MM.1S (cell line): ENCODE measurements at regions not wholly inside any gene's neighbourhood (a gene's known extent, or its start where the extent isn't known, plus 50 kb on each side); places are given as distances from the start of the nearest gene placed in this dataset.

Source experiments
- DNase-seq: peaks from one replicate; pipeline ENCODE4 v3.0.0-alpha.2; 2015
- H2AFZ ChIP-seq: fragments of 300-600 bp; sonication (generic); 2 replicates; pipeline ENCODE4 v1.6.0; 2016; ENCODE audit warnings: antibody characterized with exemption, low read length
- H3F3A ChIP-seq: fragments of 300-600 bp; sonication (generic); 2 replicates; pipeline ENCODE4 v1.6.1; 2016; ENCODE audit warnings: mild to moderate bottlenecking, antibody characterized with exemption, low read length, moderate library complexity, mixed read lengths; ENCODE audit not compliant: insufficient read depth
- H3K27ac ChIP-seq: fragments of 300-600 bp; sonication (generic); 2 replicates; pipeline ENCODE4 v1.5.1; 2016; ENCODE audit warnings: mild to moderate bottlenecking, low read length
- H3K27me3 ChIP-seq: fragments of 300-600 bp; sonication (generic); replicated peaks from 2 replicates; pipeline ENCODE4 v1.6.0; 2016; ENCODE audit warnings: low read length; ENCODE audit not compliant: insufficient read depth
- H3K36me3 ChIP-seq: fragments of 300-600 bp; sonication (generic); replicated peaks from 2 replicates; pipeline ENCODE4 v1.6.1; 2016; ENCODE audit warnings: mild to moderate bottlenecking, low read length, mixed read lengths; ENCODE audit not compliant: insufficient read depth
- H3K4me1 ChIP-seq: fragments of 300-600 bp; sonication (generic); 2 replicates; pipeline ENCODE4 v1.6.1; 2016; ENCODE audit warnings: low read length, mixed read lengths
- H3K4me2 ChIP-seq: fragments of 300-600 bp; sonication (generic); 2 replicates; pipeline ENCODE4 v1.6.0; 2016; ENCODE audit warnings: low read depth, low read length
- H3K4me3 ChIP-seq: fragments of 300-600 bp; sonication (generic); 2 replicates; pipeline ENCODE4 v1.5.1; 2016; ENCODE audit warnings: low read length, mixed read lengths
- H3K79me2 ChIP-seq: fragments of 300-600 bp; sonication (generic); 2 replicates; pipeline ENCODE4 v1.6.1; 2016; ENCODE audit warnings: mixed run types, low read length, mixed read lengths
- H3K9ac ChIP-seq: fragments of 300-600 bp; sonication (generic); 2 replicates; pipeline ENCODE4 v1.6.1; 2016; ENCODE audit warnings: low read length, mixed read lengths
- H3K9me2 ChIP-seq: fragments of 300-600 bp; sonication (generic); replicated peaks from 2 replicates; pipeline ENCODE4 v1.6.1; 2016; ENCODE audit warnings: mild to moderate bottlenecking, low read length, mixed read lengths; ENCODE audit not compliant: insufficient read depth
- H3K9me3 ChIP-seq: fragments of 300-600 bp; sonication (generic); replicated peaks from 2 replicates; pipeline ENCODE4 v1.6.1; 2016; ENCODE audit warnings: mild to moderate bottlenecking, low read length, mixed read lengths; ENCODE audit not compliant: insufficient read depth
- H4K20me1 ChIP-seq: fragments of 300-600 bp; sonication (generic); 2 replicates; pipeline ENCODE4 v1.6.1; 2016; ENCODE audit warnings: mild to moderate bottlenecking, low read length, moderate library complexity, mixed read lengths; ENCODE audit not compliant: insufficient read depth
- EZH2 ChIP-seq: fragments of 300-600 bp; sonication (generic); optimal IDR thresholded peaks from 2 replicates; pipeline ENCODE3; 2017; ENCODE audit warnings: low read depth, mild to moderate bottlenecking, antibody characterized with exemption, low read length, mixed read lengths
- EZH2phosphoT487 ChIP-seq: fragments of 300-600 bp; sonication (generic); IDR thresholded peaks from 2 replicates; pipeline ENCODE4 v1.6.1; 2018; ENCODE audit warnings: antibody characterized with exemption, low read length
- TF ChIP-seq, protein P1 (sequence below): fragments of 300-600 bp; sonication (generic); IDR thresholded peaks from 2 replicates; pipeline ENCODE4 v1.5.1; 2016; ENCODE audit warnings: antibody characterized with exemption, low read length, mixed read lengths

DNA sequence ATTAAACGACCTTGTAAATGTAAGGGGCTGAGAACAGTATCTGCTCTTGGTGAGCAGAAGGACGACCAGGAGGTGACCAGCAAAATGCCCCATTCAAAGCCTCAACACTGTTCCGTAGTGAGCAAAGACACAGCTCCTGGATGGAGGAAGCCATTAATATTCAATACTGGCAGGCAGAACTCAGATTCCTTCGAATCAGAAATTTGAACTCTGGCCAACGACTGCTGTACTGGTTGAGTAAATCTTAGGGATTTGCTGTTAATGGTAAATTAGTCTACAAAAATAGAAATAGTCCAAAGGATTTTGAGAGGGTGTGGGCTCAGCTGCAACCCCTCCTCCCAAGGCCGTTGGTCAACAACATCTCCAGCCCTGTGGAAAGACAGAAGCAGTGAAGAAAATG, 130.5 kb upstream of the PFKP start:
- H3K4me1 ChIP-seq, result no peaks in the 10 kb centered on the region
- H3K27ac ChIP-seq, result no peak overlapping the region
- no peak overlapping the region for H3K9ac ChIP-seq
- no peak overlapping the region for H3K4me2 ChIP-seq
- H4K20me1 ChIP-seq, result no peaks in the 10 kb centered on the region
- no peaks in the 10 kb centered on the region for H3K9me3 ChIP-seq
- H3K4me3 ChIP-seq, result no peak overlapping the region
- H3K79me2 ChIP-seq, result no peaks in the 10 kb centered on the region
- H3K9me2 ChIP-seq, result no peaks in the 10 kb centered on the region
- no peak for TF ChIP-seq EZH2phosphoT487
- TF ChIP-seq EZH2, result no peak
- TF ChIP-seq, protein P1, sequence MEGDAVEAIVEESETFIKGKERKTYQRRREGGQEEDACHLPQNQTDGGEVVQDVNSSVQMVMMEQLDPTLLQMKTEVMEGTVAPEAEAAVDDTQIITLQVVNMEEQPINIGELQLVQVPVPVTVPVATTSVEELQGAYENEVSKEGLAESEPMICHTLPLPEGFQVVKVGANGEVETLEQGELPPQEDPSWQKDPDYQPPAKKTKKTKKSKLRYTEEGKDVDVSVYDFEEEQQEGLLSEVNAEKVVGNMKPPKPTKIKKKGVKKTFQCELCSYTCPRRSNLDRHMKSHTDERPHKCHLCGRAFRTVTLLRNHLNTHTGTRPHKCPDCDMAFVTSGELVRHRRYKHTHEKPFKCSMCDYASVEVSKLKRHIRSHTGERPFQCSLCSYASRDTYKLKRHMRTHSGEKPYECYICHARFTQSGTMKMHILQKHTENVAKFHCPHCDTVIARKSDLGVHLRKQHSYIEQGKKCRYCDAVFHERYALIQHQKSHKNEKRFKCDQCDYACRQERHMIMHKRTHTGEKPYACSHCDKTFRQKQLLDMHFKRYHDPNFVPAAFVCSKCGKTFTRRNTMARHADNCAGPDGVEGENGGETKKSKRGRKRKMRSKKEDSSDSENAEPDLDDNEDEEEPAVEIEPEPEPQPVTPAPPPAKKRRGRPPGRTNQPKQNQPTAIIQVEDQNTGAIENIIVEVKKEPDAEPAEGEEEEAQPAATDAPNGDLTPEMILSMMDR, result no peak
- H3K36me3 ChIP-seq, result no peaks in the 10 kb centered on the region
- no peak for DNase-seq
- H2AFZ ChIP-seq, result no peak overlapping the region
- no peaks in the 10 kb centered on the region for H3K27me3 ChIP-seq
- no peaks in the 10 kb centered on the region for H3F3A ChIP-seq

DNA sequence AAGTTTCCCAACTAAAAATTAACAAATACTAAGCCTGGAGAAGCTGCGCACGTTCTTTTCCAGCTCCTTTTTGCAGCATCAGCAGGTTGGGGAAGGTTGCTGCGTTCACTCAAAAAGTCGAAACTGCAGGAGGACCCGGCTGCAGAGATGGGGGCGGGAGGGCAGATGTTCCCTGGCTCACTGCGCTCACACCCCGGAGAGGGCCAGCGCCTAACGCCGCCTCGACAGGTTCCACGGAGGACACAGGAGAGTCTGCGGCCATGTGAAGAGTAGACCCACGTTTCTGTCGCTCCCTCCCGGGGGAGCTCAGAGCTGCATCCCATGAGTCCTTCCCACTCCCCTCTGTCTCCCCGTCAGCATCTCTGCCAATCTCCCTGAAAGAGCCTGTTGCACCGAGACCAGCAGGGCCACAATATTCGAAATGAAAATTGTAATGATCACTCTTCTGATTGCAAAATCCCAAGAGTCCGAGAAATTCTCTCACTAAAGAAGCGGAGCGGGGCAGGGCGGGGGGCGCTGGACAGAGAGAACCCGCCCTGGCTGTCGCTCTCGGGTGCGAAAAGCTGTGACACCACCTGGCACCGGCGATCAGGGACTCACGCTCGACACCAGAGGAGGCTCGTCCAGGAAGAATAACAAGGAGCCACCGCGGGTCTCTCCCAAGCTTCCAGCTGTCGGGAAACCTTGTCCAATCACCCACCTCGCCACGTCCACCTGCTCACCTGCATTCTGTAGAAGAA, 131.5 kb upstream of the PFKP start:
- Histone ChIP-seq H3K79me2 (no peaks in the 10 kb centered on the region), H3K9ac (no peak overlapping the region), H3K4me3 (no peak overlapping the region), H3K27ac (no peak overlapping the region), H3K4me2 (no peak overlapping the region), H3F3A (no peaks in the 10 kb centered on the region), H4K20me1 (no peaks in the 10 kb centered on the region), H3K27me3 (no peaks in the 10 kb centered on the region), H2AFZ (no peak overlapping the region), H3K9me3 (no peaks in the 10 kb centered on the region), H3K36me3 (no peaks in the 10 kb centered on the region), H3K9me2 (no peaks in the 10 kb centered on the region), H3K4me1 (no peaks in the 10 kb centered on the region)
- no peak for DNase-seq
- TF ChIP-seq, protein P1, result no peak
- no peak for TF ChIP-seq EZH2phosphoT487
- no peak for TF ChIP-seq EZH2

DNA sequence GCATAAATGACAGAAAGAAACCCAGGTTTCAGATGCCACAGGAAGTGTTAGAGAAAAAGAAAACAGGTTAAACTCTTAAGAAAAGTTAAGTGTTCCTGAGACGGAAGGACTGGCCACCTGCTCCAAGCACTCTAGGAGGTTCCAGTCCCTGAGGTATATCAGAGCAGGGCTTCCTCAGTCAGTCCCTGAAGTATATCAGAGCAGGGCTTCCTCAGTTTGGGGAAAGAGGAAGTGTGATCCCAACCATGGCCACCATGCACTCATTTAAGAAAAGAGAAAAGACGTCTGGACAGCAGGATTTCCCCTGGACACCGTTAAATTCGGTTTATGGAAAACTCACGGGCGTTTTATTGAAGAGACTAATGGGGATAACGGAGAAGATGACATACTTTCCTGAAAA, 133.4 kb upstream of the PFKP start:
- H3K79me2 ChIP-seq, result no peaks in the 10 kb centered on the region
- H3K4me1 ChIP-seq, result no peaks in the 10 kb centered on the region
- H3K9ac ChIP-seq, result no peak overlapping the region
- H3K27me3 ChIP-seq, result no peaks in the 10 kb centered on the region
- no peaks in the 10 kb centered on the region for H3F3A ChIP-seq
- H3K27ac ChIP-seq, result no peak overlapping the region
- H4K20me1 ChIP-seq, result no peaks in the 10 kb centered on the region
- DNase-seq, result no peak
- no peak overlapping the region for H2AFZ ChIP-seq
- H3K36me3 ChIP-seq, result no peaks in the 10 kb centered on the region
- H3K9me3 ChIP-seq, result no peaks in the 10 kb centered on the region
- H3K4me2 ChIP-seq, result no peak overlapping the region
- H3K9me2 ChIP-seq, result no peaks in the 10 kb centered on the region
- TF ChIP-seq, protein P1, result no peak
- TF ChIP-seq EZH2 (no peak), EZH2phosphoT487 (no peak)
- H3K4me3 ChIP-seq, result no peak overlapping the region
